ENCODE measurements at regions not wholly inside any gene's neighbourhood (a gene's known extent, or its start where the extent isn't known, plus 50 kb on each side); places are given as distances from the start of the nearest gene placed in this dataset.

DNA sequence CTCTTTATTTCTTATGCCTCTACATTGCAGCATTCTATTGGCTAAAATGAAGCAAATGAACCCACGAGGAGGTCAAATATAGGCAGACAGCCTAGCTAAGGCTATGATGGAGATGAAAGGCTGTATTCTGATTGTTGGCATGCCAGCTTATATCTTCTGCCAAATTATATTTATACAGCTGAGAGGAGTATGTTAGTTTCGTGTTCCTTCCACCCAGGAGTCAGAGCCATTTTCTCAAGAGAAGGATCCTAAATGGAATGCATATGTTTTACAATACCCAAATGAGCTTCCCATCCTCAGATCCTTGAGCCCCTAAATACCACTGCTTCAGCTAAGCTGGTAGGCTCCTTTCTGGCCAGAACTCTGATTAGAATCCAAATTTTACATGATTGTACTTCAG, 178.4 kb upstream of the HDDC2 start:
- Histone ChIP-seq H3K18ac (ENCODE audit: low read length) (no peak overlapping the region), H3K4me2 (ENCODE audit: low read length) (no peak overlapping the region), H3K4me1 (ENCODE audit: control insufficient read depth in 1 of 2, insufficient read depth in 2 of 2, low read length in 2 of 2) (peaks cover 5% of the 10 kb centered on the region in 2 experiments), H3K9me3 (ENCODE audit: insufficient read depth, low read depth, low read length) (no peaks in the 10 kb centered on the region), H3K79me2 (ENCODE audit: control insufficient read depth, insufficient read depth, low read length, poor library complexity) (no peaks in the 10 kb centered on the region), H2BK5ac (ENCODE audit: low read depth, low read length, poor library complexity) (no peak overlapping the region), H4K8ac (ENCODE audit: low read depth, low read length) (no peak overlapping the region), H3K23ac (ENCODE audit: low read length) (no peak overlapping the region), H3K4ac (ENCODE audit: low read depth, low read length) (no peak overlapping the region), H3K27me3 (ENCODE audit: insufficient read depth, low read length) (no peaks in the 10 kb centered on the region), H3K14ac (ENCODE audit: low read length) (no peak overlapping the region), H2BK12ac (ENCODE audit: low read length) (no peak overlapping the region), H3K9ac (ENCODE audit: low read length) (no peak overlapping the region), H2BK120ac (ENCODE audit: insufficient read depth, low read length, poor library complexity) (no peak overlapping the region), H3K36me3 (ENCODE audit: control insufficient read depth in 1 of 2, insufficient read depth in 2 of 2, low read length in 2 of 2) (no peaks in the 10 kb centered on the region), H4K12ac (ENCODE audit: low read depth, low read length) (no peak overlapping the region), H3K4me3 (ENCODE audit: low read depth, low read length) (no peak overlapping the region), H3K27ac (ENCODE audit: low read depth, low read length) (no peak overlapping the region), H4K91ac (ENCODE audit: low read depth, low read length) (no peak overlapping the region), H2AFZ (ENCODE audit: insufficient read depth, low read length, poor library complexity) (no peak overlapping the region), H2AK5ac (ENCODE audit: low read length) (no peak overlapping the region), H3K79me1 (ENCODE audit: low read length) (peaks cover 3% of the 10 kb centered on the region)
- WGBS (ENCODE audit: extremely low coverage, insufficient coverage, insufficient read length): no CpG with 5 or more reads among the region's 2 CpGs
- no peak for DNase-seq

DNA sequence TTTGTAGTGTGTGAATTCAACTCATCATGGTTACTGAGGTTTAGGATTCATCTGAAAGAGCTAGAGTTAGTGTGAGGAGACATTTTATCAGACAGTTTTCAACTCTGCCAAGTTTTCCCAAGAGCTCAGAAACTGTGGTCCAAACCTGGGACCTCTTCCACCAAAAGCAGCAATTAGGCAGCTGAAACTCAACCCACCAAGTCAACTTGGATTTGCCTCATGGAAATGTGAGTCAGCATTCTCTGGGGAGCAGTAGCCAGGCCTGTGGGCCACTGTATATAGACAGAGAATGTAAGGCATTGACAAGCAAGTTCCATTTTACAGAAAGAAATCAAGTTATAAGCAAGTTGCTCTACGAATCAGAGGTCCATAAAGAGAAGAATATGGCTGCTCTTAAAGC, 178.8 kb upstream of the HDDC2 start:
- Histone ChIP-seq H3K4me3 (ENCODE audit: low read depth, low read length) (no peak overlapping the region), H4K91ac (ENCODE audit: low read depth, low read length) (no peak overlapping the region), H3K36me3 (ENCODE audit: control insufficient read depth in 1 of 2, insufficient read depth in 2 of 2, low read length in 2 of 2) (no peaks in the 10 kb centered on the region), H2AFZ (ENCODE audit: insufficient read depth, low read length, poor library complexity) (no peak overlapping the region), H2BK5ac (ENCODE audit: low read depth, low read length, poor library complexity) (no peak overlapping the region), H3K4ac (ENCODE audit: low read depth, low read length) (no peak overlapping the region), H3K27ac (ENCODE audit: low read depth, low read length) (no peak overlapping the region), H2BK12ac (ENCODE audit: low read length) (no peak overlapping the region), H3K79me1 (ENCODE audit: low read length) (peaks cover 3% of the 10 kb centered on the region), H3K18ac (ENCODE audit: low read length) (no peak overlapping the region), H2BK120ac (ENCODE audit: insufficient read depth, low read length, poor library complexity) (no peak overlapping the region), H3K4me2 (ENCODE audit: low read length) (no peak overlapping the region), H4K8ac (ENCODE audit: low read depth, low read length) (no peak overlapping the region), H3K79me2 (ENCODE audit: control insufficient read depth, insufficient read depth, low read length, poor library complexity) (no peaks in the 10 kb centered on the region), H3K27me3 (ENCODE audit: insufficient read depth, low read length) (no peaks in the 10 kb centered on the region), H3K4me1 (ENCODE audit: control insufficient read depth in 1 of 2, insufficient read depth in 2 of 2, low read length in 2 of 2) (peaks cover 5% of the 10 kb centered on the region in 2 experiments), H3K23ac (ENCODE audit: low read length) (no peak overlapping the region), H2AK5ac (ENCODE audit: low read length) (no peak overlapping the region), H3K9me3 (ENCODE audit: insufficient read depth, low read depth, low read length) (no peaks in the 10 kb centered on the region), H3K14ac (ENCODE audit: low read length) (no peak overlapping the region), H4K12ac (ENCODE audit: low read depth, low read length) (no peak overlapping the region), H3K9ac (ENCODE audit: low read length) (no peak overlapping the region)
- no CpG with 5 or more reads among the region's 1 CpG for WGBS (ENCODE audit: extremely low coverage, insufficient coverage, insufficient read length)
- no peak for DNase-seq

GRCh38 chr6:125481056-125481455, 179.3 kb upstream of the HDDC2 start:
- Histone ChIP-seq H3K4me3 (ENCODE audit: low read depth, low read length) (no peak overlapping the region), H3K4ac (ENCODE audit: low read depth, low read length) (no peak overlapping the region), H2BK12ac (ENCODE audit: low read length) (no peak overlapping the region), H2BK5ac (ENCODE audit: low read depth, low read length, poor library complexity) (no peak overlapping the region), H3K23ac (ENCODE audit: low read length) (no peak overlapping the region), H2AFZ (ENCODE audit: insufficient read depth, low read length, poor library complexity) (no peak overlapping the region), H3K79me1 (ENCODE audit: low read length) (peaks cover 3% of the 10 kb centered on the region), H3K18ac (ENCODE audit: low read length) (no peak overlapping the region), H3K79me2 (ENCODE audit: control insufficient read depth, insufficient read depth, low read length, poor library complexity) (no peaks in the 10 kb centered on the region), H2AK5ac (ENCODE audit: low read length) (no peak overlapping the region), H3K9ac (ENCODE audit: low read length) (no peak overlapping the region), H3K27ac (ENCODE audit: low read depth, low read length) (no peak overlapping the region), H4K12ac (ENCODE audit: low read depth, low read length) (no peak overlapping the region), H3K27me3 (ENCODE audit: insufficient read depth, low read length) (no peaks in the 10 kb centered on the region), H3K9me3 (ENCODE audit: insufficient read depth, low read depth, low read length) (no peaks in the 10 kb centered on the region), H3K36me3 (ENCODE audit: control insufficient read depth in 1 of 2, insufficient read depth in 2 of 2, low read length in 2 of 2) (no peaks in the 10 kb centered on the region), H3K4me1 (ENCODE audit: control insufficient read depth in 1 of 2, insufficient read depth in 2 of 2, low read length in 2 of 2) (peaks cover 5% of the 10 kb centered on the region in 2 experiments), H3K4me2 (ENCODE audit: low read length) (no peak overlapping the region), H4K91ac (ENCODE audit: low read depth, low read length) (no peak overlapping the region), H2BK120ac (ENCODE audit: insufficient read depth, low read length, poor library complexity) (no peak overlapping the region), H4K8ac (ENCODE audit: low read depth, low read length) (no peak overlapping the region), H3K14ac (ENCODE audit: low read length) (no peak overlapping the region)
- no peak for DNase-seq
- WGBS (ENCODE audit: extremely low coverage, insufficient coverage, insufficient read length): no CpG with 5 or more reads among the region's 1 CpG

DNA sequence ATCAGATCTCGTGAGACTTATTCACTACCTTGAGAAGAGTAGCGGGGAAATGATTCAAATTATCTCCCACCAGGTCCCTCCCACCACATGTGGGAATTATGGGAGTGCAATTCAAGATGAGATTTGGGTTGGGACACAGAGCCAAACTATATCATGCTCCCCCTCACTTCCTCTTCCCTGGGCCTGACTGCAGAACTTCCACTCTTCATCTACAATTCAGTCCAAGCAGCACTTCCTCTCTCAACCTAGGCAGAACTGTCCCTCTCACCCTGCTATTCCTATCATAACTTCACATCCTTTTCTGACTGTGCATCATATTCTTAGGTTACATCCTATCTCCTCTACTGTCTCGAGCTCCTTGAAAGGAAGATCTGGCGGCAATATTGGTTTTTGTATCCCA, 184.0 kb upstream of the HDDC2 start:
- Histone ChIP-seq H4K12ac (ENCODE audit: low read depth, low read length) (no peak overlapping the region), H2AK5ac (ENCODE audit: low read length) (no peak overlapping the region), H3K79me2 (ENCODE audit: control insufficient read depth, insufficient read depth, low read length, poor library complexity) (no peaks in the 10 kb centered on the region), H3K9me3 (ENCODE audit: insufficient read depth, low read depth, low read length) (no peaks in the 10 kb centered on the region), H3K4me3 (ENCODE audit: low read depth, low read length) (no peak overlapping the region), H3K4me1 (ENCODE audit: control insufficient read depth in 1 of 2, insufficient read depth in 2 of 2, low read length in 2 of 2) (peaks cover 5% of the 10 kb centered on the region in 2 experiments), H3K4me2 (ENCODE audit: low read length) (no peak overlapping the region), H4K8ac (ENCODE audit: low read depth, low read length) (no peak overlapping the region), H2BK120ac (ENCODE audit: insufficient read depth, low read length, poor library complexity) (no peak overlapping the region), H4K91ac (ENCODE audit: low read depth, low read length) (no peak overlapping the region), H3K14ac (ENCODE audit: low read length) (no peak overlapping the region), H2AFZ (ENCODE audit: insufficient read depth, low read length, poor library complexity) (no peak overlapping the region), H3K79me1 (ENCODE audit: low read length) (peaks cover 4% of the 10 kb centered on the region), H3K23ac (ENCODE audit: low read length) (no peak overlapping the region), H2BK12ac (ENCODE audit: low read length) (no peak overlapping the region), H3K9ac (ENCODE audit: low read length) (no peak overlapping the region), H2BK5ac (ENCODE audit: low read depth, low read length, poor library complexity) (no peak overlapping the region), H3K36me3 (ENCODE audit: control insufficient read depth in 1 of 2, insufficient read depth in 2 of 2, low read length in 2 of 2) (no peaks in the 10 kb centered on the region), H3K27ac (ENCODE audit: low read depth, low read length) (no peak overlapping the region), H3K27me3 (ENCODE audit: insufficient read depth, low read length) (no peaks in the 10 kb centered on the region), H3K4ac (ENCODE audit: low read depth, low read length) (no peak overlapping the region), H3K18ac (ENCODE audit: low read length) (no peak overlapping the region)
- no peak for DNase-seq
- no CpG with 5 or more reads among the region's 4 CpGs for WGBS (ENCODE audit: extremely low coverage, insufficient coverage, insufficient read length)

All from trophoblast cell (in vitro differentiated cells and primary cell).